NCI-H1105 (cell line): ENCODE measurements at regions not wholly inside any gene's neighbourhood (a gene's known extent, or its start where the extent isn't known, plus 50 kb on each side); places are given as distances from the start of the nearest gene placed in this dataset.
"Not testable (repeated sequence)": the region's sequence is repeated elsewhere in the genome, so short reads cannot be mapped to it uniquely, and the experiment has no call there.

Experiments used
- DNase-seq: peaks from one replicate; lab custom pipeline; 2025; lab: John Stamatoyannopoulos, UW

DNA sequence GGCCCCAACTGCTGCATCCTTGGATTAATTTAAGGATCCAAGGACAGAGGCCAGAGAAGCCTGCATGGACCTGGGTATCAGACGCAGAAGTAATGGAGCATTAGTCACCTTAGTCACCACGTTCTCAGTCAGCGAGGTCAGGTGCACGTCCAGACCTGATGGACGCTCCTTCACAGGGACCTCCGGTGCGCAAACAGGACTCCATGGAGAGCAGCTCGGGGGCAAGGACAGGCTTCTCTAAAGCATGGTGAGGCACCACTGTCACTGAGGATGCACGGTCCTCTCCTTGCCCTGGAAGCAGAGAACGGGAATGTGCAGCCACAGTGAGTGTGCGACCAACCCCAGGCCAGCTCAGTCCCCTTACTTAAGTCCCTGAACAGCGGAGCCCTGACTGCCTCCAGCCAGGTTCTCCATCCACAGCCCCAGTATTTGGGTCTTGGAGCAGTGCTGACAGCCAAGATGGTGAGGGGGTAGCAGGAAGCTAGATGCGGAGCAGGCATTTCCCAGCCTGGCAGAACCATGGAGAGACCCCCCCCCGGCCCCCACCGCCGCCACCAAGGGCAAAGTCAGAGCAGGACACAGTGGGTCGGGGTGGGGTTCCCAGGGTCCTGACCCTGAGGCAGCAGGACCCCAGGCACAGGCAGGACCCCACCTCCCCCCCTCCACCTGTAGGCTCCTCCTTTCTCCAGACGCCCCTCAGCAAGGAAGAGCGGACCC is 253.4 kb upstream of the SFSWAP start:
- DNase-seq = no peak

DNA sequence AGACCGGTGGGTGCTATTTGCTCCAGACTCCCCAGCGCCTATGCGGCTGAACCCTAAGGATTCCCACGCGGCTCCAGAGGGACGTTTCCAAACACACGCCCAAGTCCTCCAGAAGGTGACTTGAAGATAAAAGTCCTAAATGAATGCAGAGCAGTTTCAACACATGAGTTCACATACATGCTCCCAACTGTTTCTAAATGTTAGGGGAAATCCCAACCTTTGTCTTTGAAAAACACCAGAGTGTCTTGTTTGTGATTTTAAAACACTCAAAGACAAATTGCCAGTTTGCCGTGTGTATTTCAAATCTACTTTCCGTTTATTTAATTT is 252.9 kb upstream of the SFSWAP start:
- no peak for DNase-seq

DNA sequence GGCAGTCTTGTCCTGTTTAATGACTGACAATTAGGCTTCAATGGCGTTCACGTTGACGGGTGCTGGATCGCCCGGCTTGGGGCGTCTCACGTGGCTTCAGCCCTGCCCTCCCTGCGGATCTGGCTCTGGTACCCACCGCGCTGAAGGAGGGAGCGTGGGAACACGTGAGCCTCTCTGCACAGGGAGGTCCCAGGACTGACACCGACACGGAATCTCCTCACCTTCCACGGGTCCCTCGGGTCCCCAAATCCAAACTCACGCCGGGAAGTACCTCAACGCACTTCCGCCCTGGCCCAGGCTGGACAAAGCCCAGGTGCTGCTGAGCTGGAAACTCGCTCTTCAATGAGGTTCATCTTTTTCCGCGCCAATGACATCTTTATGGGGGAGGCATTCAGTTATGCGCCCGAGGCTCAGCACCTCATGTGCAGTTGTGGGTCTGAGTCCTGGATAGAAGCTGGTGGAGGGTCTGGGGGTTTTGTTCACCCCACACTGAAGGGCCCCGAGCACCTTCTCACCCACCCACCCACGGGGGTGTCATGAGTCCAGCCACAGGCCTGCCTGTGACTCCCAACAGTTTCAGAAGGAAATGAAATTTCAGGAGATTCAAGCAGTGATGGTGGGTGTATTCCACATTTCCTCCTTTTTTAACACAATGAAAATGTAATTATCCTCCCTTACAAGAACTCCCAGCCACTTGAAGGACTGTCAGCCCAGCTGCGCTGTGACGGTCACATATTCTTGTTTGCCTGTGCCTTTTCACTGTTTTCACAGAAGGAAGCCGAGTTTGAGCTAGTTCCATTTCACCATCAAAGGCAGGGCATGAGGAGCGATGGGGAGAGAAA is 251.7 kb upstream of the SFSWAP start:
- DNase-seq = no peak

DNA sequence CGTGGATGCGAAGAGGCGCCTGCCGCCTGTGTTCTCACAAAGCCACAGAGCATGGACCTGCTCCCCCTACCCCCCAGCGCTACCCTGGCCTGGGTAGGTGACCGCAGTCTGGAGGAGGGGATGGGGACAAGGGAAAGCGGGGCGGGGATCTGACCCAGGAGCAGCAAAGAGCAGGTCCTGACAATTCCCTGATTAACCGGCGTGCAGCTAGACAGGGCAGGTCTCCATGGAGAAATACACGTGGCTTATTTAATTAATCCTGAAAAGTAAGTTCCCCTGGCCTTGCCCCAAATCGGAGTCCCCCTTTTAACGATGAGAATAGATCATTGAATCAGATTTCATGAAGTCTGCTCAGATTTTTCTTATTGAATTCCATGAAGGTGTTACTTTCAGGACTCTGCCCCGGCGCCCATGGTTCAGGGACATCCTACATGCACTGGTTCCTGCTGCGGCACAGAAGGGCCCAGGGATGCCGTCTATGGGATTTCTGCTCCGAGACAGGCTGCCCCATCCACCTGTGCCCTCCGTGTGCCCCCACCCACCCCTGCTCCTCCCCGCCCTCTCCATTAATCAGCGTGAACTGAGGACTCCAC is 251.0 kb upstream of the SFSWAP start:
- DNase-seq = no peak

DNA sequence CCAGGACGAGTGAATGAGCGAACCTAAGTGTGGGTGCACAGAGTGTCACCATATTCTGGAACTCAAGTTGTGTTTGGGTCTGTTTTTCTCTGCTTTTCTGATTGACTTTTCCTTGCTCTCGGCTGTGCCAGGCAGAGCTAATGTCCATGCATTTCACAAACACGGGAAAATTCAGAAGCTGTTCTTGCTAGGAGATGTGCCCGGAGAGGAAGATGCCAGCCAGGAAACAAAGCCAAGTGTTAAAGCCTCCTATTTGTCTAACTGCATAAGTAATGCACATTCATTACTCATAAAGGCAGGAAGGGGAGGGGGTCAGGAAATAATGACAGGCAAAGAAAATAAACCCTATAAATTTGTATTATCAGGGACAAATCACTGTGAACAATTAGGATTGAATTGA is 250.4 kb upstream of the SFSWAP start:
- DNase-seq = no peak

DNA sequence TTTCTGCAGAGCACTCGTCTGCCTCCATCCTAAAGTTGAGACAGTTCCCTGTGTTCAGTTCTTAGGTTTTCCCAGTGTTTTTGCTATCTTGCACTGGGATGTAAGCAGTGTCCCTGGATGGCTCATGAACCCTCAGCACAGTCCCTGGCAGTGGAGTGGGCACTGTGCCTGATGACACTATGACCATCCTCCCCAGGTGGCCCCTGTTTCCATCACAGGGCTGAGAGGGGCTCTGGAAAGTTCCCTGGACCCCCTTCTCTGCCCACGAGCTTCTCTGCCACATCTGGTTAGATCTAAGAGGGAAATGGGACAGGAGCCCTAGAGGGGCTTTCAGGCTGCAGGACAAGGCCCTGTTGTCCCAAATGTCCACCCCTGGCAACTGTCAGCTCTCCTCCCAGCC is 249.8 kb upstream of the SFSWAP start:
- DNase-seq = no peak

DNA sequence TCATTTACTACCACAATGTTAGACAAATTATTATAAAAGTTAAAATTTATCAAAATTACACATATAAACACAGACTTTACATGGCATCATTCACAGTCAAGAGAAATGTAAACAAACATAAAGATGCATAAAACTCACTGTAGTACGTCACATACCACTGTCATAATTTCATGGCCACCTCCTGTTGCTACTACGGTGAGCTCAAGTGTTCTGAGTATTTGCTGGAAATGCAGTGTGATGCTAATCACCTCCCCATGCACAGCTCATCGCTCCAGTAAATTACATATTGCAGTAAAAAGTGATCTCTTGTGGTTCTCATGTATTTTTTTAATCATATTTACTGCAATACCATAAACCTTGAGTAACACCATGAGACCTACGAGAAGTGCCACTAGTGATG is 247.7 kb upstream of the SFSWAP start:
- DNase-seq = no peak

DNA sequence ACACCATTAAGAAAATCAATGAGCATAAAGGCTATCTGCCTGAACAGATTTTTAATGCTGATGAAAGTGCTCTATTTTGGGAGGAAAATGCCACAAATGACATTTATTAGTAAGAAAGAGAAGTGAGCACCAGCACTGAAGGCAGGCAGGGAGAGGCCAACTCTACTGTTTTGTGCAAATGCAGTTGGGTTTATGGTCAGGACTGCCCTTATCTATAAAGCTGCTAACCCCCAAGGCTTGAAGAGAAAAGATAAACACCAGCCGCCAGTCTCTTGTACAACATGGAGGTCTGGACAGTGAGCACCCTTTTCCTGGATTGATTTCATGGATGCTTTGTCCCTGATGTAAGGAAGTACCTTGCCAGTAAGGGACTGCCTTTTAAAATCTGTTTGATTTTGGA is 246.8 kb upstream of the SFSWAP start:
- no peak for DNase-seq

DNA sequence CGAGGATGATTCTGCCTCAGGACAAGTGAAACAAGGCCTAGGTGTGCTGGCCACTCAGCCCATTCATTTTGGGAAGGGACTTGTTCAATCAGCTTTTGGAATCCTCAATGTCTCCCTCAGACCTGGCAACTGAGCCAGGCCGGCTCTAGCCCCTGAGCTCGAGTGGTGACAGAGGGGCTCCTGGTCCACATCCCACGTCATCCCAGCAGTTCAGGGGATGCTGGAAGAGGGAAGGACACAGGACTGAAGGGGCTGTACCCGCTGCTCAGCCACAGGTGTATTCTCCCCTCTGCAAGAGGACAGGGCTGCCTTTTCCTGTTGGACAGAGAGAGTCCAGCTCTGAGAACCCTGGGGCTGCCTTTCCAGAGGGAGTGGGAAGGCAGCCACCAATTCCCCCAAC is 244.6 kb upstream of the SFSWAP start:
- DNase-seq = no peak

DNA sequence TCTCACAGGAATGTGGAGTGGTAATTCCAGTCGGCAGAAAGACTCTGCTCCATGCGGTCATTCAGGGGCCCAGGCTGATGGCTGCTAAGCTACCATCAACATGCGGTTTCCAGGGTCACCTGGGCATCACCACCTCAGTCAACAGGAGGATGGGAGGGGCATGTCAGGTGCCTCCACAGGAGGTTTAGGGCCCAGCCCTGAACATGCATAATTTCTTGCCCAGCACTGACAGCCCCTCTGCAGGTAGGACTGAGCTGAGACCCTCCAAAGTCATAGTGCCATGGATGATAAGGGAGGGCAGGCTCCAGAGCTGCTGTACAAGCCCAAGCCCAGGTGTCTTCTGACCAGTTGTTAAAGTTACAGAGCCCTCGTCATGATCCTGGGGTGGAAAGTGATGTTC is 244.0 kb upstream of the SFSWAP start:
- DNase-seq = no peak

DNA sequence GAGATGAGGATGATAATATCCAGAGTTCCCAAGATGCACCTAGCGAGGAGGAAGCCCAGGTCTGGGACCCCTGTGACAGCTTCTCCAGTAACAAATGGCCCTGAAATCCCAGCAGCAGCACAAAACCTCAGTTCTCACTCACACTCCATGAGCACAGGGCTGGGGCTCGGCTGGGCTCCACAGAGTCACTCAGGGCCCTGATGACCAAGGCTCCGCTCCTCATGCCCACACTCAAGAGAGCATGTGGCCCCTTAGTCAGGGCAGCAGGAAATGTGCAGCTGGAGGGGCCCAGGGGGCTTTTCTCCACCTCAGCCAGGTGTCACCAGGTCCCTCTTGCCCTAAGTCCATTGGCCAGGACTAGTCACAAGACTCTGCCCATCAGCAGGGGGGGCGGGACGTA is 242.7 kb upstream of the SFSWAP start:
- no peak for DNase-seq

DNA sequence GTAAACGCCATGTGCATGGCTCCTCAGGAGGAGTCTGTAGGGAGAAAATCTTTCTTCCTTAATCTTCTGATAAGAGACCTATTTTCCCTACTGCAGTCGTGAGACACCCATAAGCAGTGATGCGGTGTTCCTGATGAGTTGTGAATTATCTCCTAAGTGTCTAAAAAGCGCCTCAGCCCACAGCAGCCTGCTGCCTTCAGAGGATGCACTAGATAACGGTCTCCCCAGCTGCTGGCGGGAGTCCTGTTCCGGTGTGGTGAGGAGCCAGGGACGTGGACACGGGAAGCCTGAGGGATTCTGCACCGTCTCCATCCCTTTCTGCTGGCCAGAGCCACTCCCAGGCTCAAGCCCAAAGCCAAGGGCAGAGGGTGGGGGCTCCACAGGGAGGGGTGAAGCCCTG is 240.9 kb upstream of the SFSWAP start:
- DNase-seq = not testable (repeated sequence)

DNA sequence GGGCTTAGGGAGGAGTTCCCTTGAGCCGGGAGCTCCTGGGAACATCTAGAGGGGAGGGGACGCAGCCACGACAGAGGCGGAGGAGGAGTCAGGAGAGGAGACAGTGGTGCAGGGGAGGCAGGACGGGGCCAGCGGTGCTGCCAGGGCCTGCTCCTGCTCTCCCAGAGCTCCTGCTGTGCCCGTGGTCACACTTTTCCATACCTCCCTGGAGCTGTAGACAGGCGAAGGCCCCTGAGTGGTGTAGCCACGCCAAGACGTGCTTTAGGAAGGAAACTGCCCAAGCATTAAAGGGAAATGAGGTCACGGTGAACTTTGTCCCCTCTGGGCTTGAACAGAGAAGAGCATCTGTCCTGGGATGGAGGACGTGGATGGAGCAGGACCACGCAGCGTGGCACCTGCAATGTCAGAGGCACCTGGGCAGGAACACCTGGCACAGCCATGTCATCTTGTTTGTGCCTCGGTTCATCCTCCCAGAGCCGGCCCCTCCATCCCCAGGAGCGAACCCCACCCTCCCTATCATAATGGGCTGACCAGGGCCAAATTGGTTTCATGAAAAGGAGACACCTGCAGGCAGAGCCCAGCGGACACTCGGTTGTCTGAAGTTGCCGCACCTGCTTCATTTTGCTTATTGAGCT is 239.5 kb upstream of the SFSWAP start:
- no peak for DNase-seq

DNA sequence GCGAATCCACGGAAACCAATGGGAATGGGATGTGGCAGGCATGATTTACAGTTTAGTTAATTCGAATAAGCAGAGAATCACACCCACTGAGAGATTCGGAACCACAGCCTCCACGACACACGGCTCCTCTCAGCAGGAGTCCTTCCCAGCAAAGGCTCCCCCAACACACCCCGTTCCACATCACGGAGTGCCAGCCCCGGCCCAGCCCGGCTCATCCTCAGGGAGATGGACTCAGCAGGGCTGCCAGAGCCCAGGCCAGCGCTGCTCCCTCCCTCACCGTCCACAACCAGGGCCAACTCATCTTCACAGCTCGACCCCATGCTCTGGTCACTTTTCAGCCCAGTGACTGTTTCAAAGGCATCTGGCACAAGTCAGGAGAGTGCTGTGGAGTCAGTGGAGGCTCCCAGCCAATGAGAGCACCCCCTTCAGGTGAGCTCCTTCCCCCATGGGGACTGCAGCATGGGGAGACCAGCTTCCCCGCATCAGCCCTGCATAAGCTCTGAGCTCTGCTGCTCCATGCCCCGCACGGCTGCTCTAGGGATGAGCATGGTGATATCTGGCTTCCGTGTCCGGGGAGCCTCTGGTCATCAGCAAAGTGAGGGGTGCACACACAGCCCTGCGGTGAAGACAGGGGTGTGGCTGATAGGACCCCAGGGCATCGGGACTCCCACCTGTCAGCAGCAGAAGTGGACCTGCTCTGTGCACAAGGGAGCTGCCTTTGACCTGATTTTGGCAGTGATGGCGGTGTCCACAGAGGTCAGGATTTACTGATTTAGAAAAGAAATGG is 238.8 kb upstream of the SFSWAP start:
- DNase-seq = no peak

DNA sequence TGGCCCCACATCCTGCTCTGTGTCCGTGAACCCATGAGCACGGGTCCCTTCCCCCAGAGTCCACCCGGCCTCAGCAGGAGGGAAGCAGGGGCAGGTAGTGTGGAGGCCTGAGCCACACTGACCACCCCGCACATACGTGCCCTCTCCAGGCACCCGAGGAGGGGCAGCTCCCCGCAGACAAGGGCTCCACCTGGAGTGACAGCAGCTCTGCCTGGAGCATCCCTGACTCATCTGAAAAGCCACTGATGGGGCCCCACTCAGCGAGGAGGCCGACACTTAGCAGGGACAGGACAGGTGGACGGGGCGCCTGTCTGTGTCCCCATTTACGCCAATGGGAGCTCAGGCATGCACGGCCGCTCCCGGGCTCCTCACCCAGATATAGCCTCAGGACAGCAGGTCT is 237.6 kb upstream of the SFSWAP start:
- DNase-seq = no peak

DNA sequence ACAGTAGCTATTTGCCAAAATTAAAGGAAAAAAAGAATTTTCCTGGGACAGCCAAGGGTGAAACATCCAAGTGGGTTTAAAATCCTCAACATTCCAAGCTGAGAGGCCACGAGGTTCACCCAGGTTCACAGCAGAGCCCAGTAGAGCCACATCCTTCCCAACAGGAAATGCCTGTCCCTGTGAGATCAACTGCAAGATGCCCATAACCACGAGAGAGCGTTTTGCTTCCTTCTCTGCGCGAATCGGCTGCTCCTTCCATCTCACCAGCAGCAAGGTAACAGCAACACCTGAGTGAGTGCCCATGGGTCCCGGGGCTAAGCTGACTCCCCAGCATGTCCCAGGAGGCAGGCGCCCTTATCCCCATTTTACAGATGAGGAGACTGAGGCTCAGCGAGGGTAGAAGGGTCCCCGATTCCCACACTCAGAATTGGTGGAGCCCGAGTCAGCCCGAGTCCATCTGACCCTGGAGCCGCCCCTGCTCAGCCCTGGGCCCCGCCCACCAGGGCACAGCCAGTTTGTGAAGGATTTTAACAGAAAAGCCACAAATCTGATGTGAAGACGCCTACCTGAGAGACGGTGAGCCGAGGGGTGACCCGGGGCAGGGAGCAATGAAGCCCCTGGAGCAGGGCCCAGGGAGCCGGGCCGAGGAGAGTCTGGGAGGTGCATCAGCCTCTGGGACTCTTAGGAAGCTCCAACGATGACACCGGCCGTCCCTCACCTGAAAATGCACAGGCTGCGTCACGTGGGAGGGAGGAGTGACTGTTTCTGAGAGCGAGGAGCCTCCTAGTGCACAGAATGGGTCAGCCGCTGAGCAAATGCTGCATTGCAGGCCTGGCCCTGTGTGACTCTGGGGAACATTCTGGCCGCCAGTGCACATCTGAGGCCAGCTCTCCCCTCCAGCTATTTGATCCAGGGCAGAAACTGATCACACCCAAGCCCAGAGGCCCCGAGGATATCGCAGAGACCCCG is 236.9 kb upstream of the SFSWAP start:
- DNase-seq = no peak

DNA sequence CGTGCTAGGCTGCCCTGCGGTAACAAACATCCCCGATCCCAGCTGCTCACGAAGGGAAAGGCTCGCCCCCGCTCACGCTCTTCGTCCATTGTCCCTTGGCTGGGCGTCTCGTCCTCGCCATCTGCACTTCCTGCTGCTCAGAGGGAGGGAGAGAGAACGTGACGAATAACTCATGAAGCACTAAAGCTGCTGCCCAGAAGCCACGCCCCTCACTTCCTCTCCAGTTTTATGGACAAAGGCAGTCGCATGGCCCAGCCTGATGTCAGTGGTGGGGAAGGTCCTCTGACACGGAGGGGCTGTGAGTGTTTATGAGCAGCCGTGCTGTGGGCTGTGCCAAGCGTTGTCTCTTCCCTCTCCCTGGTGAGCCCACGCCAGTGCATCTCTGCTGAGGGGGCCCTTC is 235.9 kb upstream of the SFSWAP start:
- not testable (repeated sequence) for DNase-seq

DNA sequence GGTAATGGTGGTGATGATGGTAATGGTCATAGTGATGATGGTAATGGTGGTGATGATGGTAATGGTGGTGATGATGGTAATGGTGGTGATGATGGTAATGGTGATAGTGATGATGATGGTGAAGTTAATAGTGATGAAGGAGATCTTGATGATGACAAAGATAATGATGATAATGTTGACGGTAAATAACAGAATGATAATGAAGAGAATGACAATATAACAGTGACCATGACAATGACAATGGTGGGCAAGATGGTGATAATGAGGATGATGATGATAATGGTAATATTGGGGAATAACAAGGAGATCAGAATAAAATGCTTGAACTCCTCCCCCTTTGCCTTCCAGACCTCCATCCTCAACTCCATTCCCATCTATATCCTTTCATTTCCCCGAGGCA is 233.3 kb upstream of the SFSWAP start:
- no peak for DNase-seq

DNA sequence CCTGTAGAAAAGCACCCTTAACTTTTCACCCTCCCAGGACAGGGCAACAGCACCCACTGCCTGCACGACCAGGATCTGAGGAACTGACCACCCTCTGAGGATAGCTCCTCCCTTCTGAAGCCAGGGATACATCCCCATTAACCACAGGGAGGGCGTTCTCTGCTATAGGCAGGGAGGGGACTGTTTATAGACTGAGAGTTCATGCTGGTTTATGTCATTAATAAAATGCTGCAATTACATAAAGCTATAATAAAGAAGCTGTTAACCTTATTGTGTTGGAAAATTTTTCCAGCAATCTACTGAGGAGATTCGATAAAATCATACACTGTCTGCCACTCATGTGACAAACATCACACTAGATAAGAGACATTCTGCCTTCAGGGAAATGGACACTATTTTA is 232.4 kb upstream of the SFSWAP start:
- no peak for DNase-seq

DNA sequence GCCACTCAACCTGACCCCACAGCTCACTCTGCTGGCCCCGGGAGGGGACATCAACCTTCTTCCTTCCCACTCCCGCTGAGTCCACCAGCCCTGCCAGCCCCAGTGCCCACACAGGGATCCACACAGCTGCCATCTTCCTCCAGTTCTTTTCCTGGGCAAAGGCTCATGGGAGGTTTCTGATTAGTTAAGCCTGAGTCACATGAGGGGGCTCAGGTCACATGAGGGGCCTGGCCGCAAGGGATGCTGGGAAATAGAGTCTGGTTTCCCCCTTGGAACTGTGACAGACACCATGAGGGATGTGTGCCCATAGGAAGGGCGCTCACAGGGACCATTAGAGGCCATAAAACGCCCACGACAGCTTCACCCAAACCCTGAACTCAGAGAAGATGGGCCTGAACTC is 228.7 kb upstream of the SFSWAP start:
- no peak for DNase-seq

DNA sequence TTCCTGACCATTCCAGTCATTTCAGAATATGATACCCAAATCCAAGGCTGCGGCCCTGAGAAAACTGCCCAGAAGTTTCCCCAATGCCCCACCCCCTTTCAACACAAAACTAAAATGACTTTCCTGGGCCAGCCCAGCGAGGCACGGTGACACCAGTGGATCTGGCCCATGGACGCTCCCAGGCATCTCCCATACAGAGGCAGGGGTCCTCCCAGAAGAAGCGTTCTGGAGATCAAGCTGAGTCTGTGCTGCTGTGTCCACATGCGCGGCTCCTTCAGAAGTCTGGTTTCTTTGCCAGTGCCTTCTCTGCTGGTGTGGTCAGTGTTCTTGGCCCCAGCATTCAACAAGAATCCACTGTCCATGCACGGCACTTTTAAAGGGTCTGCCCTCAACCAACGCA is 228.2 kb upstream of the SFSWAP start:
- DNase-seq = no peak
